ENCODE measurements at regions not wholly inside any gene's neighbourhood (a gene's known extent, or its start where the extent isn't known, plus 50 kb on each side); places are given as distances from the start of the nearest gene placed in this dataset.

- TF ChIP-seq CTCF (IDR thresholded peaks at IDR 0.05; ENCODE audit: low read depth, low read length) (no peak), MYC (IDR thresholded peaks at IDR 0.05; ENCODE audit: low read depth, low read length) (no peak), MAX (IDR thresholded peaks at IDR 0.05; ENCODE audit: low read depth, low read length) (no peak), POLR2A (IDR thresholded peaks at IDR 0.05; ENCODE audit: extremely low read depth, insufficient read length) (no peak)
- no peak overlapping the region for H3K4me3 ChIP-seq (ENCODE audit: low read depth, low read length)
- DNase-seq (ENCODE audit: low read depth) = no peak
Observed at GRCh38 chr1:29489471-29489870, 253.1 kb downstream of the PTPRU start.

DNA sequence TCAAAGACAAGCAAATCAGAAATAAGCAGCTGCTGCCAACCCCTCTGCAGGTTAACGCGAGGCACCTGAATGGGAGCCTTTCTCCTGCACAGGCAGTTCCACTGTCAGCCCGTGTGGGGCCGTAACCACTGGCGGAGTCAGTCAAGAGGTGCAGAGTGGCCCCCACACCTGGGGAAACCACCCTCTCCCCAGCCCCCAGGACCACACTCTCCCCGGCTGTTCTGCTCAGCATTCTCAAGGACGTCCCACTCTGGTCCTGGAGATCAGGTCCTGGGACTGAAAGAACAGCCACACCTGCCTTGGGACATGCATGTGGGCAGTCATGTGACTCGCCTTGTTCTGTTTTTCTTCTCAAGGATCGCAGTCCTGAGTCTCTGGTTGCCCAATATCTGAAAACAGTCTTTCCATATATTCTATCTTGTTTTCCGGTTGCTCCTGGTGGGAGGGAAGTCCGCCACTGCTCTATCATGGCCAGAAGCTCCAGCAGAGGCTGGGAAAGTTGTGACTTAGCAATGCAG, 252.5 kb downstream of the PTPRU start:
- no peak for TF ChIP-seq CTCF (IDR thresholded peaks at IDR 0.05; ENCODE audit: low read depth, low read length)
- no peak for TF ChIP-seq MYC (IDR thresholded peaks at IDR 0.05; ENCODE audit: low read depth, low read length)
- no peak for TF ChIP-seq MAX (IDR thresholded peaks at IDR 0.05; ENCODE audit: low read depth, low read length)
- no peak for TF ChIP-seq POLR2A (IDR thresholded peaks at IDR 0.05; ENCODE audit: extremely low read depth, insufficient read length)
- H3K4me3 ChIP-seq (ENCODE audit: low read depth, low read length) = no peak overlapping the region
- DNase-seq (ENCODE audit: low read depth) = no peak

GRCh38 chr1:29488086-29488793, 251.9 kb downstream of the PTPRU start:
- no peak for TF ChIP-seq MYC (IDR thresholded peaks at IDR 0.05; ENCODE audit: low read depth, low read length)
- no peak for TF ChIP-seq MAX (IDR thresholded peaks at IDR 0.05; ENCODE audit: low read depth, low read length)
- no peak for TF ChIP-seq CTCF (IDR thresholded peaks at IDR 0.05; ENCODE audit: low read depth, low read length)
- no peak for TF ChIP-seq POLR2A (IDR thresholded peaks at IDR 0.05; ENCODE audit: extremely low read depth, insufficient read length)
- no peak overlapping the region for H3K4me3 ChIP-seq (ENCODE audit: low read depth, low read length)
- DNase-seq (ENCODE audit: low read depth) = no peak

DNA sequence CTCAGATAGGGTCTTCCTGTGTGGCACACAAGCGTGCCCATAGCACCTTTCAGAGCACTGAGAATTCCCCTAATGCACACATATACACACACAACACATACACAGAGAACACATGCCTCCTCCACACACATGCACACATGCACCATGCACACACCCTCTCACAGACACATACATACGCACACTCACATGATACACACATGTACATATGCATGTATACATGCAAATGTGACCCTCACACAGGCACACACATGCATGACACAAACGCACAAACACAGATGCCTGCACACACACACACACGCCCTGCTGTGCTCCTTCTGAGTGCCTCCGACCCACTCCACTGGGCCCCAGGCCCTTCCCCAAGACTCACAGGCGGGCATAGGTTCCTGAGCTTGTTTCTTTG, 251.0 kb downstream of the PTPRU start:
- no peak for DNase-seq (ENCODE audit: low read depth)
- TF ChIP-seq POLR2A (IDR thresholded peaks at IDR 0.05; ENCODE audit: extremely low read depth, insufficient read length) (no peak), MAX (IDR thresholded peaks at IDR 0.05; ENCODE audit: low read depth, low read length) (no peak), MYC (IDR thresholded peaks at IDR 0.05; ENCODE audit: low read depth, low read length) (no peak), CTCF (IDR thresholded peaks at IDR 0.05; ENCODE audit: low read depth, low read length) (no peak)
- no peak overlapping the region for H3K4me3 ChIP-seq (ENCODE audit: low read depth, low read length)

DNA sequence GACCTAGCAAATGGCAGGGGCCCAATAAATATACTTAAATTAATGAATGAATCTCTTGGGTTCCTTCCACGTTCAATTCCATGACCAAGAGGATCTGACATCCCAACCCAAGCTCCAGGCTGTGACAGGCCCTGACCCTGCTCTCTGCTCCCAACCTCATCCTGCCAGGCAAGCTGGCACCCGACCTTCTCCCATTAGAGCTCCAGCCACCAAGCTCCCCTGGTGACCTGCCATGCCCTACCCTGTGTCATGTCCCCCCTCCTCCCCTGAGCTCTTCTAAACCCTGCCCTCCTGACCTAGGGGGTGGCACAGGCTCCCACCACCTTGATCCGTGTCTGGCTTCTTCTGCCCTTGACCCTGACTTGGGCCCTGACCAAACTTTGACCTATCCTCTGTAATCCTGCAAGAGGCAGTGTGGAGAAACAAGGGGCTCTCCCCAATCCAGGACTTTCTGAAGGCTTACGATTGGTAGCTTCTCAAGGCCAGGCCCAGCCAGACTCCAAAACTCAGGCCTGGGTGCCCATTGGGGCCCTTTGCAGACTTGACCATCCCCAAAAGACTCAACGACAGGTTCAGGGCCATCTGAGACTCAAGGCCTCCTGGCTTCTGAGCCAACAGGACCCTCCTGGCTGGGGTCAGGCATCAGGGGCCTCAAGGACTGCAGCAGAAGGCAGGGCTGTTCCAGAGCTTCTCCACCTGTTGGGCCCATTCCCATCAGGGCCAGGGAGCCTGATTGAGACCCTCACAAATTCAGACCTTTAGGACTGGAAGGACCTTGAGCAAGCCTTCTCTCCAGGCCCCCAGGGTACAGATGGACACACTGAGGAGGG, 249.0 kb downstream of the PTPRU start:
- TF ChIP-seq CTCF (IDR thresholded peaks at IDR 0.05; ENCODE audit: low read depth, low read length) (no peak), MYC (IDR thresholded peaks at IDR 0.05; ENCODE audit: low read depth, low read length) (no peak), POLR2A (IDR thresholded peaks at IDR 0.05; ENCODE audit: extremely low read depth, insufficient read length) (no peak), MAX (IDR thresholded peaks at IDR 0.05; ENCODE audit: low read depth, low read length) (no peak)
- H3K4me3 ChIP-seq (ENCODE audit: low read depth, low read length) = no peak overlapping the region
- no peak for DNase-seq (ENCODE audit: low read depth)

Data from NB4 (cell line).